ENCODE measurements at regions not wholly inside any gene's neighbourhood (a gene's known extent, or its start where the extent isn't known, plus 50 kb on each side); places are given as distances from the start of the nearest gene placed in this dataset.

GRCh38 chr20:48266571-48266970 lies 481.3 kb upstream of the SULF2 start:
- Histone ChIP-seq H3K27ac (no peak overlapping the region), H3K4me3 (no peak overlapping the region), H3K9me3 (replicated peaks) (no peaks in the 10 kb centered on the region; the same call in 1 of the 2 replicates), H3K27me3 (no peaks in the 10 kb centered on the region), H3K4me1 (no peaks in the 10 kb centered on the region), H3K36me3 (no peaks in the 10 kb centered on the region)
- DNase-seq = no peak

- Histone ChIP-seq H3K4me3 (no peak overlapping the region), H3K4me1 (no peaks in the 10 kb centered on the region), H3K27ac (no peak overlapping the region), H3K27me3 (no peaks in the 10 kb centered on the region), H3K36me3 (no peaks in the 10 kb centered on the region), H3K9me3 (replicated peaks) (no peaks in the 10 kb centered on the region; the same call in 1 of the 2 replicates)
- no peak for DNase-seq
Measured at GRCh38 chr20:48265791-48266190, 480.5 kb upstream of the SULF2 start.

- Histone ChIP-seq H3K4me1 (peaks cover 10% of the 10 kb centered on the region; the same call in 1 of the 2 replicates), H3K4me3 (no peak overlapping the region), H3K27ac (no peak overlapping the region), H3K36me3 (no peaks in the 10 kb centered on the region), H3K9me3 (replicated peaks) (no peaks in the 10 kb centered on the region), H3K27me3 (no peaks in the 10 kb centered on the region)
- no peak for DNase-seq
Measured at GRCh38 chr20:48262955-48263354, 477.7 kb upstream of the SULF2 start.

GRCh38 chr20:48262466-48262865 lies 477.2 kb upstream of the SULF2 start:
- Histone ChIP-seq H3K4me1 (peaks cover 10% of the 10 kb centered on the region; the same call in 1 of the 2 replicates), H3K27me3 (no peaks in the 10 kb centered on the region), H3K36me3 (no peaks in the 10 kb centered on the region), H3K4me3 (no peak overlapping the region), H3K9me3 (replicated peaks) (no peaks in the 10 kb centered on the region), H3K27ac (no peak overlapping the region)
- DNase-seq = no peak

GRCh38 chr20:48261398-48261910 lies 476.2 kb upstream of the SULF2 start:
- Histone ChIP-seq H3K36me3 (no peaks in the 10 kb centered on the region), H3K4me1 (peaks cover 10% of the 10 kb centered on the region; the same call in 1 of the 2 replicates), H3K27me3 (no peaks in the 10 kb centered on the region), H3K27ac (no peak overlapping the region), H3K9me3 (replicated peaks) (no peaks in the 10 kb centered on the region), H3K4me3 (no peak overlapping the region)
- no peak for DNase-seq

GRCh38 chr20:48260129-48260756 lies 475.0 kb upstream of the SULF2 start:
- Histone ChIP-seq H3K36me3 (no peaks in the 10 kb centered on the region), H3K27ac (no peak overlapping the region), H3K9me3 (replicated peaks) (0 out of 2 replicates have a peak, but pooled peaks cover 10% of the 10 kb centered on the region), H3K4me3 (no peak overlapping the region), H3K4me1 (peaks cover 10% of the 10 kb centered on the region; the same call in 1 of the 2 replicates), H3K27me3 (no peaks in the 10 kb centered on the region)
- peak; percentile 76 to 86 for DNase-seq

GRCh38 chr20:48259456-48259855 lies 474.2 kb upstream of the SULF2 start:
- no peaks in the 10 kb centered on the region for H3K36me3 ChIP-seq
- no peak overlapping the region for H3K4me3 ChIP-seq
- H3K9me3 ChIP-seq (replicated peaks) = 0 out of 2 replicates have a peak, but pooled peaks cover 10% of the 10 kb centered on the region
- H3K27me3 ChIP-seq = no peaks in the 10 kb centered on the region
- peaks cover 10% of the 10 kb centered on the region; the same call in 1 of the 2 replicates for H3K4me1 ChIP-seq
- H3K27ac ChIP-seq = no peak overlapping the region
- no peak for DNase-seq

- no peaks in the 10 kb centered on the region for H3K36me3 ChIP-seq
- H3K27me3 ChIP-seq = no peaks in the 10 kb centered on the region
- no peak overlapping the region for H3K4me3 ChIP-seq
- H3K9me3 ChIP-seq (replicated peaks) = 0 out of 2 replicates have a peak, but pooled peaks cover 10% of the 10 kb centered on the region
- H3K27ac ChIP-seq = no peak overlapping the region
- peaks cover 10% of the 10 kb centered on the region; the same call in 1 of the 2 replicates for H3K4me1 ChIP-seq
- no peak for DNase-seq
Measured at GRCh38 chr20:48257833-48258232, 472.6 kb upstream of the SULF2 start.

GRCh38 chr20:48247961-48248360 lies 462.7 kb upstream of the SULF2 start:
- Histone ChIP-seq H3K27me3 (no peaks in the 10 kb centered on the region), H3K27ac (no peak overlapping the region), H3K9me3 (replicated peaks) (peaks cover 2% of the 10 kb centered on the region; the same call in 1 of the 2 replicates), H3K4me3 (no peak overlapping the region), H3K36me3 (no peaks in the 10 kb centered on the region), H3K4me1 (peaks cover 11% of the 10 kb centered on the region)
- no peak for DNase-seq

- peaks cover 2% of the 10 kb centered on the region; the same call in 1 of the 2 replicates for H3K9me3 ChIP-seq (replicated peaks)
- no peak for DNase-seq
- H3K4me3 ChIP-seq = no peak overlapping the region
- no peaks in the 10 kb centered on the region for H3K27me3 ChIP-seq
- H3K4me1 ChIP-seq = peaks cover 11% of the 10 kb centered on the region
- no peak overlapping the region for H3K27ac ChIP-seq
- no peaks in the 10 kb centered on the region for H3K36me3 ChIP-seq
Measured at GRCh38 chr20:48246061-48246790, 460.9 kb upstream of the SULF2 start.

GRCh38 chr20:48242623-48243022 lies 457.3 kb upstream of the SULF2 start:
- Histone ChIP-seq H3K4me1 (peaks cover 11% of the 10 kb centered on the region), H3K36me3 (no peaks in the 10 kb centered on the region), H3K4me3 (no peak overlapping the region), H3K27me3 (no peaks in the 10 kb centered on the region), H3K27ac (no peak overlapping the region), H3K9me3 (replicated peaks) (0 out of 2 replicates have a peak, but pooled peaks cover 2% of the 10 kb centered on the region)
- no peak for DNase-seq

GRCh38 chr20:48241482-48241881 lies 456.2 kb upstream of the SULF2 start:
- H3K9me3 ChIP-seq (replicated peaks) = 0 out of 2 replicates have a peak, but pooled peaks cover 2% of the 10 kb centered on the region
- no peak overlapping the region for H3K27ac ChIP-seq
- DNase-seq = no peak
- peaks cover under 1% of the 10 kb centered on the region; the same call in 1 of the 2 replicates for H3K4me1 ChIP-seq
- no peak overlapping the region for H3K4me3 ChIP-seq
- no peaks in the 10 kb centered on the region for H3K36me3 ChIP-seq
- H3K27me3 ChIP-seq = no peaks in the 10 kb centered on the region

GRCh38 chr20:48238781-48239180 lies 453.5 kb upstream of the SULF2 start:
- H3K27me3 ChIP-seq = no peaks in the 10 kb centered on the region; the same call in 1 of the 2 replicates
- no peaks in the 10 kb centered on the region for H3K36me3 ChIP-seq
- no peaks in the 10 kb centered on the region; the same call in 1 of the 2 replicates for H3K4me1 ChIP-seq
- no peak overlapping the region for H3K27ac ChIP-seq
- DNase-seq = no peak
- 0 out of 2 replicates have a peak, but pooled peaks cover under 1% of the 10 kb centered on the region for H3K9me3 ChIP-seq (replicated peaks)
- no peak overlapping the region for H3K4me3 ChIP-seq

- Histone ChIP-seq H3K27me3 (no peaks in the 10 kb centered on the region; the same call in 1 of the 2 replicates), H3K9me3 (replicated peaks) (0 out of 2 replicates have a peak, but pooled peaks cover 2% of the 10 kb centered on the region), H3K27ac (no peak overlapping the region), H3K4me3 (no peak overlapping the region), H3K36me3 (no peaks in the 10 kb centered on the region), H3K4me1 (no peaks in the 10 kb centered on the region; the same call in 1 of the 2 replicates)
- DNase-seq = no peak
Measured at GRCh38 chr20:48238326-48238725, 453.0 kb upstream of the SULF2 start.

Data from SJCRH30 (cell line).